ENCODE measurements at regions not wholly inside any gene's neighbourhood (a gene's known extent, or its start where the extent isn't known, plus 50 kb on each side); places are given as distances from the start of the nearest gene placed in this dataset.
"Not testable (repeated sequence)": the region's sequence is repeated elsewhere in the genome, so short reads cannot be mapped to it uniquely, and the experiment has no call there.

GRCh38 chr2:16970948-16971347 lies 305.3 kb upstream of the CYRIA start:
- DNase-seq (ENCODE audit: low spot score), result not testable (repeated sequence)

GRCh38 chr2:16962505-16962904 lies 296.9 kb upstream of the CYRIA start:
- no peak for DNase-seq (ENCODE audit: low spot score)

GRCh38 chr2:16960579-16960978 lies 294.9 kb upstream of the CYRIA start:
- no peak for DNase-seq (ENCODE audit: low spot score)

- no peak for DNase-seq (ENCODE audit: low spot score)
Measured at GRCh38 chr2:16958266-16958665, 292.6 kb upstream of the CYRIA start.

- DNase-seq (ENCODE audit: low spot score), result no peak
Measured at GRCh38 chr2:16952805-16953204, 287.2 kb upstream of the CYRIA start.

GRCh38 chr2:16952368-16952767 lies 286.7 kb upstream of the CYRIA start:
- no peak for DNase-seq (ENCODE audit: low spot score)

DNA sequence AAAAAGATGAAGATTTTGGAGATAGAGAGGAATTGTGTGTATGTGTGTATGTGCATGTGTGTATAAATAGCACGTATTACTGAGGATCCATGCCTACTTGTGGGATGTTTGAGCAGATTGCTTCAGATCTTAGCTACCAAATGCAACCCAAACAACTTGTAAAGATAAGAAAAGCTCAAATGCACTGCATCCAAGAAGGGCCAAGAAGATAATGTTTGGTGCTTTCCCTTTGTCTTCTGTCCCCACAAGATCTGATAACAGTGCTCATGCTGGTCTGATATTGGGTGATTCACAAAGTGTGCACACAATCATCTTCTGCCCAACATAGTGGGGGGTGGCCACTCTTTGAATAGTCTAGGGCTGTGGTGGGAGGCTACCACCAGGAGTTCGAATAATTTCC lies 284.8 kb upstream of the CYRIA start:
- DNase-seq (ENCODE audit: low spot score), result no peak

GRCh38 chr2:16948710-16949109 lies 283.1 kb upstream of the CYRIA start:
- DNase-seq (ENCODE audit: low spot score), result no peak

DNA sequence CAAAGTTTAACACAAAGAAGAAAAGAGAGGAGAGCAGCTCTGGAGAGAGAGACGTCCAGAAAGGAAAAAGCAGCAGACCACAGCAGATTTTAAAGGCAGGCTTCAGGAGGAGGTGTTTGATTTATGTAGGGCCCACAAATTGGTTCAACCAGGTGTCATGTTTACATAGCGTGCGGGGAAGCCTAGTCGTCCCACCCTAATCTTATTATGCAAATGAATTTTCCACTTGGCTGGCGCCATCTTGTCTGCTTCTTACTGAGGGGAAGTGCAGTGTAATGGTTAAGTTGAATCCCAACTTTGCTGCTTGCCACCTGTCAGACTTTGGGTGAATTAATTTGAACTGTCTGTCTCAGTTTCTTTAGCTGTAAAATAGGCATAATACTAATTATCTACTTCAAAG lies 282.4 kb upstream of the CYRIA start:
- no peak for DNase-seq (ENCODE audit: low spot score)

DNA sequence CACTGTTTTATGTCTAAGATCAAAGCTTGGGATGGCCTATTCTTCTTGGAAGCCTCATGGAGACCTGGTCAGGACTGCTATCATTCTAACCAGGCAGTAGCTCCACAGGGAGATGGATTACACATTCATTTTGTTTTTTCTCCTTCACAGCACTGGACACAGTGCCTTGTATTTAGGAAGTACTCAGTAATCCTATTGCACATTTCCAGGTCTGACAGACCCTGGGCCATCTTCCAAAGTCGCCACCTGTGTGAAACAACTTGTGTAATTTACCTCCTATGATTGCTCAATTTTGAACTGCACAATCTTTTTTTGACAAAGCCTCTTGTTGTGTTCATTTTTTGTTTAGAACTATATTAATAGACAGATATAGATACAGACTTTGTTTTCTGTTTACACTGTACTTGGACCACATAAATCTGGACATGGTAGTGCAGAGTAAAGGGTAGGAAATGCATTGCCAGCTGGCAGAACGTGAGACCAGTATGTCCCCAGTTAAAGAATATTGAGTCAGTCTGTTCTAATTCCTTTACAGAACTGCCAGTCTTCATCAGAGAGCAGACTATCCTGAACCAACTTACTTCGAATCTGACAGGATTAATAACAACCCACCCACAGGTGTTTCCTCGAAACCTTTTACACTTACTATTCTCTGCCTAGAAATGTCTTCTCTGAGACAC lies 277.8 kb upstream of the CYRIA start:
- no peak for DNase-seq (ENCODE audit: low spot score)

DNA sequence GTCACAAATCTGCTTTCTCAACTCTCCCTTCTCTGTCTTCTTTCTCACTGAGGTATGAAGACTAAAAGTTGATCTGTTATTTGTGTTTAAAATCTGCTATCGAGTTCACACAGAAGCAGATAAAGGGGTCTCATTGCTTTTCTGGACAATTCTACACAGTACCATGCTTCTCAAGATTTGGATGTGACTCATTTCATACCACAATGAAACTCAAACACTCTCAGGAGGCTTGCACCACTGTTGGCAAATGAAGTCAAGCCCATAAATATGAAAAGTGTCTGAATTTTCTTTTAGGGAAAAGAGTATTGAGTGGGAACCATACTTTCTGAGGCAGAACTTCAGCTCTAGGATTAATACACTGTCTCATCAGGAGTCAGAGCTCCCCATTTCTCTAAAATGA lies 274.6 kb upstream of the CYRIA start:
- no peak for DNase-seq (ENCODE audit: low spot score)

- DNase-seq (ENCODE audit: low spot score), result no peak
Measured at GRCh38 chr2:16939771-16940170, 274.1 kb upstream of the CYRIA start.

GRCh38 chr2:16933355-16933754 lies 267.7 kb upstream of the CYRIA start:
- no peak for DNase-seq (ENCODE audit: low spot score)

DNA sequence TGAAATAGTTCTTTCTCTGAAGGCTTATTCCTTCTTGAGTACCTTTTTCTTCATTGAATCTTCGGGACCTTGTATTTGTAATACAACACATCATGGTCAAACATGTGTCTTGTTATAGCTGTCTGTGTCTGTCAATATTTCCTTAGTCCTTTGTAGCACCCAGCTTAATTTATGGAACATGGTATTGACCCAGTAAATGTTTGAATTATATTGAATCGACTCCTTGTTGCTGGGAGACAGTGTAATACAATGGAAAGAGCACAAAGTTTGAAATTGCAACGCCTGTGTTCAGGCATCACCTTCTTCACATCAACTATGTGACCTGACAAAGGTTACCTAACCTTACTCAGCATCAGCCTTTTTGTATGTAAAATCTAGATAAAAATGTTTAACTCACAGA lies 267.2 kb upstream of the CYRIA start:
- no peak for DNase-seq (ENCODE audit: low spot score)

GRCh38 chr2:16931441-16931840 lies 265.8 kb upstream of the CYRIA start:
- DNase-seq (ENCODE audit: low spot score), result no peak

GRCh38 chr2:16927398-16927797 lies 261.8 kb upstream of the CYRIA start:
- no peak for DNase-seq (ENCODE audit: low spot score)

DNA sequence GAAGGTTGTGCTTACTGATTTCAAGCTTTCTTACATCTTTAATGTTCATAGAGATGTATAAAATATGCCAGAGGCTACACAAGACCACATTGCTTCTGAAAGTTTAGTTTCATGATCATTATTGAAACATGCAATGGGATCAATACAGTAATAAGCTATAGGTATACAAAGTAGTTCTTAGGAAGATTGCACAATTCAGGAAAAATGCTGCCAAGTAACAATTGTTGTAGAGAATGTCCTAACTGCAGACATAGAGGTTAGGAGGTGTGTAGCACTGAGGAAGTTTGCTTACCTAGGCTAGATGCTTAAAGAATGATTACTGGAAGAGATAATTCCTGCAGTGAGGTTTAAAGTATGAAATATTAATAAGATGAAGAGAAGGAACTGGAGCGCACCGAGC lies 259.5 kb upstream of the CYRIA start:
- DNase-seq (ENCODE audit: low spot score), result no peak

- DNase-seq (ENCODE audit: low spot score), result peak; percentile 24
Measured at GRCh38 chr2:16915341-16915755, 249.7 kb upstream of the CYRIA start.

- DNase-seq (ENCODE audit: low spot score), result no peak
Measured at GRCh38 chr2:16911746-16912145, 246.1 kb upstream of the CYRIA start.

- DNase-seq (ENCODE audit: low spot score), result no peak
Measured at GRCh38 chr2:16908656-16909055, 243.0 kb upstream of the CYRIA start.

DNA sequence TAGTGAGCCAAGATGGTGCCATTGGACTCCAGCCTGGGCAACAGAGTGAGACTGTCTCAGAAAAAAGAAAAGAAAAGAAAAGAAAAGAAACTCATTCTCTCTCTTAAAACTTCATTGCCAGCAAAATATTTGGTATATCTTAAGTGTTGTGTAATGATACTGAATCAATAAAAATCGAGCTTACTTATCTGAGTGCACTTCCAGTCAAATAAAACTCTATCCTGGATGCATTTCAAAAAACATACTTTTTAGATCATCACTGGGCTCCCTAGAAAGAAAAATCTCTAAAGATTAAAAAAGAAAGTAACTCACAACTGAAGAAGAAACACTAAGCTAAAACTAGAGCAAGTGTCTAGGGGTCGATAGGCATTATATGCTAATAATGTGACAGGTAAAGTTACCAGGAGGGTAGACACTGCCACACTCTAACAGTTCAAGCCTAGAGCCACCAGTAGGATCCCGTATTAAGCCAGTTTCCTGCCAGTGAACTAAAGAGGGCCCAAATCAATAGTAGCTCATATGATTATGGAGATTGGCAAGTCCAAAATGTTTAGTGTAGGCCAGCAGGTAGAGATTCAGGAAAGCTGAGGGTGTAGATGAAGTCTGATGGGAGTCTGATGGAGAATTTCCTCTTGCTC lies 242.1 kb upstream of the CYRIA start:
- DNase-seq (ENCODE audit: low spot score), result no peak

DNA sequence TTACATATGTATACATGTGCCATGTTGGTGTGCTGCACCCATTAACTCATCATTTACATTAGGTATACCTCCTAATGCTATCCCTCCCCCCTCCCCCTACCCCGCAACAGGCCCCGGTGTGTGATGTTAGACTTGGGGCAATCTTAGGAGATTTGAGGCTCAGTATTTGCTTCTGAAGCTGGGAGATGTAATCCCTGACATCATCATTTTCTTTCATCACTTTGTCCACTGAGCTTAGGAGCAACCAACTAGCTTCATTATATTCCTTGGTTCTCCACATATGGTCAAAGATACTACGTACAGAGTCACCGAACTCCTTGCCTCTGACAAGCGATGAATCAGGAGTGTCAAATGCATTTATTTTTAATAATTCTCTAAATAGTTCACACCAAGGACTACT lies 239.7 kb upstream of the CYRIA start:
- DNase-seq (ENCODE audit: low spot score), result not testable (repeated sequence)

DNA sequence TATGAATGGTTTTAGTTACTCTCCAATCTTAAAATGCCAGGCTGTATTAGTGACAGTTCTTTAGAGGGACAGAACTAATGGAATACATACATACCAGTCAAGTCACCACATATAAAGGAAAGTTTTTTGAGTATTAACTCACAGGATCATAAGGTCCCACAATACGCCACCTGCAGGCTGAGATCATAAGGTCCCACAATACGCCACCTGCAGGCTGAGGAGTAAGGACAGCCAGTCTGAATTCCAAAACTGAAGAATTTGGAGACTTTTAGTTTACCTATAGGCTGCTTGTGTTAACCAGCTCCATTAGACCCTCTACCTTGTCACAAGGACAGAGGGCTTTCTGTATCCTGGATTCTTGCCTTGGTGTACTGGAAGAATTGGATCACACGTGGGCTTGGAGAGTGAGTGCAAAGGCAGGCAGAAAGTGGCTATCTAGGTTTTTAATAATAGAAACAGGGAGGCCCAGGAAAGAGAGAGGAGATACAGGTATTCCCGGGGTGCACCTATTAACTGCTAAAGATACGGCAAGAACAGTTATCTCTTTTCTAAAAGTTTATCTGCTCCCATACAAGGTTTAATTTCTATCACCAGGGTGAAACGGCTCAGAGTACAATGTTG lies 234.9 kb upstream of the CYRIA start:
- DNase-seq (ENCODE audit: low spot score), result peak; percentile 19

GRCh38 chr2:16899958-16900357 lies 234.3 kb upstream of the CYRIA start:
- no peak for DNase-seq (ENCODE audit: low spot score)

Measured in LoVo (cell line).